ENCODE measurements at regions not wholly inside any gene's neighbourhood (a gene's known extent, or its start where the extent isn't known, plus 50 kb on each side); places are given as distances from the start of the nearest gene placed in this dataset.

DNA sequence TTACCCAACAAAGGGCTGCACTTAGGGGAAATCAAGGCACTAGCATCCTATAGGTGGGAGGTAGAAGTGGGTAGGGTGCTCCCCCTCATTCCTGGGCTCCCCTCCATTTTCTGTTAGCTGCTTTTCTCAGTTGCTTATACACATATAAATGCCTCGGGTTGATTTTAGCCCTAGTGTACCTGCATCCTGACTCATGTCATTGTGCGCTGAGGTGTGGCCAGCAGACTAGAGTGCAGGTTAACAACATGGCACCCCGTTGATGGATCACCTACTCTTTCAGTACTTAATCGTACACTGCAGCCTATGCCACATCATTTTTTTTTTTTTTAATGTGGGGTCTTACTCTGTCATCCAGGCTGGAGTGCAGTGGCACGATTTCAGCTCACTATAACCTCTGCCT is 144.0 kb upstream of the ITGB1 start:
- Histone ChIP-seq H3K4me3 (ENCODE audit: low read depth in 1 of 3, low read length in 3 of 3) (no peak overlapping the region), H3K9ac (ENCODE audit: low read depth in 1 of 2, low read length in 2 of 2) (no peak overlapping the region), H3K27ac (ENCODE audit: low read depth in 1 of 2, low read length in 2 of 2) (no peak overlapping the region), H3K36me3 (ENCODE audit: control insufficient read depth in 4 of 4, insufficient read depth in 3 of 4, low read depth in 1 of 4, low read length in 3 of 4) (no peaks in the 10 kb centered on the region), H3K4me1 (ENCODE audit: control insufficient read depth in 4 of 4, insufficient read depth in 4 of 4, low read length in 3 of 4) (no peaks in the 10 kb centered on the region), H3K27me3 (ENCODE audit: control insufficient read depth in 4 of 4, insufficient read depth in 4 of 4, low read length in 3 of 4) (no peaks in the 10 kb centered on the region), H3K9me3 (ENCODE audit: control insufficient read depth in 4 of 4, low read length in 3 of 4) (peaks cover 4 to 13% (median 7%) of the 10 kb centered on the region in 4 donors)
- WGBS, result 85% methylated on average over 5 of the region's 5 CpGs
- TF ChIP-seq NR2F2 (IDR thresholded peaks at IDR 0.05) (no peak), JUND (IDR thresholded peaks at IDR 0.05) (no peak), SP1 (IDR thresholded peaks at IDR 0.05) (no peak), RXRA (IDR thresholded peaks at IDR 0.05) (no peak)
- TF ChIP-seq, protein P1, sequence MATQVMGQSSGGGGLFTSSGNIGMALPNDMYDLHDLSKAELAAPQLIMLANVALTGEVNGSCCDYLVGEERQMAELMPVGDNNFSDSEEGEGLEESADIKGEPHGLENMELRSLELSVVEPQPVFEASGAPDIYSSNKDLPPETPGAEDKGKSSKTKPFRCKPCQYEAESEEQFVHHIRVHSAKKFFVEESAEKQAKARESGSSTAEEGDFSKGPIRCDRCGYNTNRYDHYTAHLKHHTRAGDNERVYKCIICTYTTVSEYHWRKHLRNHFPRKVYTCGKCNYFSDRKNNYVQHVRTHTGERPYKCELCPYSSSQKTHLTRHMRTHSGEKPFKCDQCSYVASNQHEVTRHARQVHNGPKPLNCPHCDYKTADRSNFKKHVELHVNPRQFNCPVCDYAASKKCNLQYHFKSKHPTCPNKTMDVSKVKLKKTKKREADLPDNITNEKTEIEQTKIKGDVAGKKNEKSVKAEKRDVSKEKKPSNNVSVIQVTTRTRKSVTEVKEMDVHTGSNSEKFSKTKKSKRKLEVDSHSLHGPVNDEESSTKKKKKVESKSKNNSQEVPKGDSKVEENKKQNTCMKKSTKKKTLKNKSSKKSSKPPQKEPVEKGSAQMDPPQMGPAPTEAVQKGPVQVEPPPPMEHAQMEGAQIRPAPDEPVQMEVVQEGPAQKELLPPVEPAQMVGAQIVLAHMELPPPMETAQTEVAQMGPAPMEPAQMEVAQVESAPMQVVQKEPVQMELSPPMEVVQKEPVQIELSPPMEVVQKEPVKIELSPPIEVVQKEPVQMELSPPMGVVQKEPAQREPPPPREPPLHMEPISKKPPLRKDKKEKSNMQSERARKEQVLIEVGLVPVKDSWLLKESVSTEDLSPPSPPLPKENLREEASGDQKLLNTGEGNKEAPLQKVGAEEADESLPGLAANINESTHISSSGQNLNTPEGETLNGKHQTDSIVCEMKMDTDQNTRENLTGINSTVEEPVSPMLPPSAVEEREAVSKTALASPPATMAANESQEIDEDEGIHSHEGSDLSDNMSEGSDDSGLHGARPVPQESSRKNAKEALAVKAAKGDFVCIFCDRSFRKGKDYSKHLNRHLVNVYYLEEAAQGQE (IDR thresholded peaks at IDR 0.05), result no peak
- TF ChIP-seq, protein P2, sequence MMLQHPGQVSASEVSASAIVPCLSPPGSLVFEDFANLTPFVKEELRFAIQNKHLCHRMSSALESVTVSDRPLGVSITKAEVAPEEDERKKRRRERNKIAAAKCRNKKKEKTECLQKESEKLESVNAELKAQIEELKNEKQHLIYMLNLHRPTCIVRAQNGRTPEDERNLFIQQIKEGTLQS (IDR thresholded peaks at IDR 0.05), result no peak
- no peak for DNase-seq (ENCODE audit: low spot score)

DNA sequence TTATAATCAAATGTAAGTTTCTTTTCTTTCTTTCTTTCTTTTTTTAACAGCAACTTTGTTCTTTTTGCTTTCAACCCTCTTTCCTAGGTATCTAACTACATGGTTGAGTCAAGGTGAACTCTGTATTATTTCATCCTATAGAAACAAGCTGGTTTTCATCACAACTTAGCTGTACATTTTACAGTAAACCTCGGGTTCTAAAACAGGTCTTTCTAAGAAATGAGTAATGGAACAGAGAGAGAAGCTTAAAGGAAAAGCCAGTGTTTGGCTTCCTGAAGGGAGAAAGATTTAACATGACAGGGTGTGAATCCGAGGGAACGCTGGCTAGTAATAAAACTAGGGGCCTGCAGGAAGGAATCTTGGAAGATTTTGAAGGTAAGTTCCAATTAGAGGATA is 143.4 kb upstream of the ITGB1 start:
- H3K27me3 ChIP-seq (ENCODE audit: control insufficient read depth in 4 of 4, insufficient read depth in 4 of 4, low read length in 3 of 4), result no peaks in the 10 kb centered on the region
- TF ChIP-seq, protein P3, sequence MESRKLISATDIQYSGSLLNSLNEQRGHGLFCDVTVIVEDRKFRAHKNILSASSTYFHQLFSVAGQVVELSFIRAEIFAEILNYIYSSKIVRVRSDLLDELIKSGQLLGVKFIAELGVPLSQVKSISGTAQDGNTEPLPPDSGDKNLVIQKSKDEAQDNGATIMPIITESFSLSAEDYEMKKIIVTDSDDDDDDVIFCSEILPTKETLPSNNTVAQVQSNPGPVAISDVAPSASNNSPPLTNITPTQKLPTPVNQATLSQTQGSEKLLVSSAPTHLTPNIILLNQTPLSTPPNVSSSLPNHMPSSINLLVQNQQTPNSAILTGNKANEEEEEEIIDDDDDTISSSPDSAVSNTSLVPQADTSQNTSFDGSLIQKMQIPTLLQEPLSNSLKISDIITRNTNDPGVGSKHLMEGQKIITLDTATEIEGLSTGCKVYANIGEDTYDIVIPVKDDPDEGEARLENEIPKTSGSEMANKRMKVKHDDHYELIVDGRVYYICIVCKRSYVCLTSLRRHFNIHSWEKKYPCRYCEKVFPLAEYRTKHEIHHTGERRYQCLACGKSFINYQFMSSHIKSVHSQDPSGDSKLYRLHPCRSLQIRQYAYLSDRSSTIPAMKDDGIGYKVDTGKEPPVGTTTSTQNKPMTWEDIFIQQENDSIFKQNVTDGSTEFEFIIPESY (IDR thresholded peaks at IDR 0.05), result no peak
- TF ChIP-seq RAD21 (IDR thresholded peaks at IDR 0.05) (no peak), GABPA (IDR thresholded peaks at IDR 0.05 in 1 of 2, conservative IDR thresholded peaks at IDR 0.05 in 1 of 2) (no peak), SP1 (IDR thresholded peaks at IDR 0.05) (no peak), RXRA (IDR thresholded peaks at IDR 0.05) (no peak), EGR1 (IDR thresholded peaks at IDR 0.05; ENCODE audit: low read depth in 2 of 2) (no peak)
- TF ChIP-seq, protein P1 (IDR thresholded peaks at IDR 0.05), result no peak
- peaks cover 4 to 13% (median 7%) of the 10 kb centered on the region in 4 donors for H3K9me3 ChIP-seq (ENCODE audit: control insufficient read depth in 4 of 4, low read length in 3 of 4)
- DNase-seq (ENCODE audit: low spot score), result no peak
- no peak overlapping the region for H3K4me3 ChIP-seq (ENCODE audit: low read depth in 1 of 3, low read length in 3 of 3)
- no peaks in the 10 kb centered on the region for H3K36me3 ChIP-seq (ENCODE audit: control insufficient read depth in 4 of 4, insufficient read depth in 3 of 4, low read depth in 1 of 4, low read length in 3 of 4)
- WGBS, result 89% methylated on average over 3 of the region's 3 CpGs
- no peaks in the 10 kb centered on the region for H3K4me1 ChIP-seq (ENCODE audit: control insufficient read depth in 4 of 4, insufficient read depth in 4 of 4, low read length in 3 of 4)
- no peak overlapping the region for H3K9ac ChIP-seq (ENCODE audit: low read depth in 1 of 2, low read length in 2 of 2)
- H3K27ac ChIP-seq (ENCODE audit: low read depth in 1 of 2, low read length in 2 of 2), result no peak overlapping the region

Measured in liver (tissue), 7 donors.